ENCODE measurements at regions not wholly inside any gene's neighbourhood (a gene's known extent, or its start where the extent isn't known, plus 50 kb on each side); places are given as distances from the start of the nearest gene placed in this dataset.

DNA sequence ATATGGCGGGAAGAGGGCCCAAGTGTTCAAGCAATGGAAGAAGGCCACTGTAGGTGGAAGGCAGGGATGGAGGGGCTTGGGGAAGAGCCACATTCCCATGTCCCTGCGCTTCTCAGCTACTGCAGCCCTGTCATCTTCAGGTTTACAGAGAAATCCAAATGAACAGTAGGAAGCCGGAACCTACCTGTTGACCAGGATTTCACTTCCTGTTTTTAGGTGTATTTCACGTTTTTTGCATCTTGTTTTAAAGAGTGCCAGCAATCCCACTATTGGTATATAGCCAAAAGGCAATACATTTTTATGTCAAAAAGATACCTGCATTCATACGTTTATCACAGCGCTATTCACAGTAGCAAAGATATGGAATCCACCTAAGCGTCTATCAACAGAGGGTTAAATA is 159.2 kb downstream of the SLC35B3 start:
- TF ChIP-seq, protein P1, sequence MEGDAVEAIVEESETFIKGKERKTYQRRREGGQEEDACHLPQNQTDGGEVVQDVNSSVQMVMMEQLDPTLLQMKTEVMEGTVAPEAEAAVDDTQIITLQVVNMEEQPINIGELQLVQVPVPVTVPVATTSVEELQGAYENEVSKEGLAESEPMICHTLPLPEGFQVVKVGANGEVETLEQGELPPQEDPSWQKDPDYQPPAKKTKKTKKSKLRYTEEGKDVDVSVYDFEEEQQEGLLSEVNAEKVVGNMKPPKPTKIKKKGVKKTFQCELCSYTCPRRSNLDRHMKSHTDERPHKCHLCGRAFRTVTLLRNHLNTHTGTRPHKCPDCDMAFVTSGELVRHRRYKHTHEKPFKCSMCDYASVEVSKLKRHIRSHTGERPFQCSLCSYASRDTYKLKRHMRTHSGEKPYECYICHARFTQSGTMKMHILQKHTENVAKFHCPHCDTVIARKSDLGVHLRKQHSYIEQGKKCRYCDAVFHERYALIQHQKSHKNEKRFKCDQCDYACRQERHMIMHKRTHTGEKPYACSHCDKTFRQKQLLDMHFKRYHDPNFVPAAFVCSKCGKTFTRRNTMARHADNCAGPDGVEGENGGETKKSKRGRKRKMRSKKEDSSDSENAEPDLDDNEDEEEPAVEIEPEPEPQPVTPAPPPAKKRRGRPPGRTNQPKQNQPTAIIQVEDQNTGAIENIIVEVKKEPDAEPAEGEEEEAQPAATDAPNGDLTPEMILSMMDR (IDR thresholded peaks at IDR 0.05; ENCODE audit: extremely low read depth, missing control alignments), result no peak
- no peak for DNase-seq (ENCODE audit: low spot score)

DNA sequence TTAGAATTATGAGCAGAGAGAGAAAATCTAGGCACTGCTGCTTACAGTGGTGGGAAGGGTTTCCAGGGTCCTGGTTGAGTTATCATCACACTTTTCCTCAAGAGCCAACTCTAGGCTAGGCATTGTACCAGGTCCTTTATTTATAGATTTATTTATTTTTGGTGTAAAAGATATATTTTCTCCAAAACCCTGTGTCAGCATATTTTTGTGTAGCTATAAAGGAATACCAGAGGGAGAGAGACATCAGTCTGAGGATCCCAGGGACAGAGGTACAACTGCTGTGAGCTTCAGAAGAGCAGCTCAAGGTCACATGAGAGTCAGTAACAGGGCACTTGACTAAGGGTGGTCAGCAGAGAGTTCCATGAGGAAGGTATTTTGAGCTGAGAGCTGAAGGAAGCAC is 159.7 kb downstream of the SLC35B3 start:
- TF ChIP-seq, protein P1 (IDR thresholded peaks at IDR 0.05; ENCODE audit: extremely low read depth, missing control alignments), result no peak
- DNase-seq (ENCODE audit: low spot score), result no peak

- TF ChIP-seq, protein P1 (IDR thresholded peaks at IDR 0.05; ENCODE audit: extremely low read depth, missing control alignments), result no peak
- no peak for DNase-seq (ENCODE audit: low spot score)
Observed at GRCh38 chr6:8274226-8274625, 161.1 kb downstream of the SLC35B3 start.

DNA sequence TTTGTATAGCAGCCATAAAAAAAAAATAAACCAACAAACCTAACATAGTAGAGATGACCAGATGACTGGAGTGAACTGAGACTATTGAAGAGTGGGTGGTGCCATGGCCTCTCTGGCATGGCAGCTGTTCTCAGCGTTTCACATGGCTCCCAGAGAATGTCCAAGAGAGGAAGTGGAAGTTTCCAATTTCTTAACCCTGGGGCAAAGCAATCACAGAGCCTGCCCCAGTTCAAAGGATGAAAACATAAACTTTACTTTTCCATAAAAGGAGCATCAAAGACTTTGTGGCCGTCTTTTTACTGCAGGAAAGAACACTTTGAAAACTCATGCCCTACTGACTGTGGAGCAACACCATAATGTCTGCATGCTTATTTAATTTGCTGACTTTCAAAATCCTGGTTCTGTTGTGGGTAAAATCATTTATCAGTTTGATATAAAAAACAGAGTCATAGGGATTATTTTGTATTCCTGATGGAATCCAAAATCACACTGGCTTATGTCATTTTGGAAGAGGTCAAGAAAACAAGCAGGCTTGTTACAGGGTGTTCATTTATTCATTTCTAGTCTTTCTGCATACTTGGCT is 165.4 kb downstream of the SLC35B3 start:
- DNase-seq (ENCODE audit: low spot score), result no peak
- TF ChIP-seq, protein P1 (IDR thresholded peaks at IDR 0.05; ENCODE audit: extremely low read depth, missing control alignments), result no peak

DNA sequence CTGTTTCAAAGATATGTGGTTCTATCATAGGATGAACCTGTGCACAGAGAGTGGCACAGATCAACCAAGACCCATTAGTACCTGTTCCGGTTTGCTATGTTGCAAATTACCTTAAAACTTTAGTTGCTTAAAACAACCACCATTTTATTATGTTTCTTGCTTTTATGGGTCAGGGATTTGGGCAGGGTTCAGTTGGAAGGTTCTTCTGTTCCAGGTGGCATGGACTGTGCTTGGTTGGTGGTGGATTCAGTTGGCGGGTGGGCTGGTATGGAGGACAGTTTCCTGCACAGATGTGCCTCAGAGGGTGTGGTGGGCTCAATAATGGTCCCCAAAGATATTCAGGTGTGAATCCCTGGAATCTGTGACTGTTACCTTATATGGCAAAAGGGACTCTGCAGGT is 166.3 kb downstream of the SLC35B3 start:
- TF ChIP-seq, protein P1 (IDR thresholded peaks at IDR 0.05; ENCODE audit: extremely low read depth, missing control alignments), result no peak
- DNase-seq (ENCODE audit: low spot score), result no peak

DNA sequence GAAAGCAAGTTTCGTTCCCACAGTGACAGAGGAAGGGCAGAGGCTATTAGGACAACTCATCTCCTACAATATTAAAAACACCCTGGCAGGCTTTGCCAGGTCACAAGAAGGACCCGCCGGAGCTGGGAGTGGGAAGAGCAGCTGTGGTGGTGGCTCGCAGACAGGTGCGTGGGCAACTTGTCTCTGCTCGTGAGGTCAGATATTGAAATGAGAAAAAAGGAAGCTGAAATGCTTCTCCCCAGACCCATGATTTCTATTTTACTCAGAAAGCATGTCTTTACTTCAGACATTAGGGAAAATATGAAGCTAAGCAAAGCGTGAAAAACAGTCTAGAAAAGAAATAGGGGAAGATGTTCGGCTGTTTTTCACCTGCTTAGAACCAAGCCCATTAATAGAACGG is 166.3 kb upstream of the EEF1E1 start:
- TF ChIP-seq, protein P1 (IDR thresholded peaks at IDR 0.05; ENCODE audit: extremely low read depth, missing control alignments), result no peak

DNA sequence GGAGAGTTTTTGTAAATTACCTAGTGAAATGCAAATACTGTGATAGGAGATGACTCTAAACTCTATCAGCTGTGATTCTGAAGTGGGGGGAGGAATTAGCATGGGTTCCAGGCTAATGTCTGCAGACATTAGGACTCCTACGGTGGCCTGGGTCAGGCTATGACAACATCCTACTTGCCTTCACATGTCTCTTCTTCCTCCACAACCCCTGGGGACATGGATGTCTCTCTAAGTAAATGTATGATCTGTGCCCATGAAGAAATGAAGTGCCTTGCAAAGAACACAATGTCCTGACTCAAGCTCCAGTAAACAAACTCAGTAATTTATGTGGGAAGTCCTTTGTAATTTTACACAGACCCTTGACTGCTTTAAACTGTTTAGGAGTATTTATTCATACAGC is 165.8 kb upstream of the EEF1E1 start:
- no peak for DNase-seq (ENCODE audit: low spot score)
- TF ChIP-seq, protein P1 (IDR thresholded peaks at IDR 0.05; ENCODE audit: extremely low read depth, missing control alignments), result no peak

More for the DNA sequence above, 166.3 kb upstream of the EEF1E1 start:
- DNase-seq (ENCODE audit: low spot score), result no peak

Measured in GM20000 (cell line).